Pulmonary artery endothelial cell (primary cell): ENCODE measurements at regions not wholly inside any gene's neighbourhood (a gene's known extent, or its start where the extent isn't known, plus 50 kb on each side); places are given as distances from the start of the nearest gene placed in this dataset.

Experiments used
- DNase-seq: peaks from one replicate; pipeline ENCODE4 v3.0.0-alpha.2; 2011; ENCODE audit warnings: low read depth, low spot score

DNA sequence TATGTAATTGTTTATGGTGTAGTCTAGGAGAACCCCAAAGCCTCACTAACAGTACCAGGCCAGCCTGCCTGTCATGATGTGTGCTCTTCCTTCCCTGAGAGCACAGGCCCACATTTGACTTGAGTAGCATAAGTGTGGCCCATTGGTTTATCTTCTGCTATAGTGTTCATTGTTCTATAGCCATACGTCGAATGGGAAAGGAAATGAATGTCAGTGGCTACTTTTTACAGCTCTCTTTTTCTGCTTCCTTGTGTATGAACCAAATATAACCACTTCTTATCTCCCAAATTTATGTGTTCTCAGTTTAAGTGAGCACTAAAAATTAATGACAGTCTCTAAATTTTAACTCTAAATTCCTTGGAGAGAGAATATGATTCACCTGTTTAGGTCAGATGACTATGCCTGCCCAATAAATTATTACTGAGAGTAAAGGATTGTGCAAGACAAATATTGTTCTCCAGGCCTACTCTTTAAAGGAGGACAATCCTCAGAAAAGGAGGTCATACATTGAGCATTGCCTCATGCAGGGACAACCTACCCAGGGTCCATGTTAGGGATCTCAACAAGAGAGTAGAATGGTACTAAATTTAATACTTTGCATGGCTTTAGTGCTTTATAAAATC is 222.9 kb upstream of the ARHGAP20 start:
- DNase-seq = no peak

DNA sequence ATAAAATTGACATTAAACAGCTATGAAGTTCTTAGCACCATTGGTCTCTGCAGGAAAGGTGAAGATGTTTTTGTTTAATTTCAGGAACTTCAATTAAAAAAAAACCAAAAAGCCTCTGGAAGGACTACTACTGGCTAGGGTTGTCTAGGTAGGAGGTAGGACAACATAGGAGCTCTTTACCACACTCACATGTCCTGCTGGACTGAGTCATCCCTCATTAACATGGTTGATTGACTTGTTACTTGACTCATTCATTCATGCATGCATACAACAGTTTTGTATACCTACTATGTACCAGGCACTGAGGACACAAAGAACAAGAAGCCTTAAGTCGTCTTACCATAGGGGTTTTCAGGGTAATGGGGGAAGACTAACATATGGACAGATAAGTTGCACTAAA is 216.9 kb upstream of the ARHGAP20 start:
- DNase-seq = no peak

DNA sequence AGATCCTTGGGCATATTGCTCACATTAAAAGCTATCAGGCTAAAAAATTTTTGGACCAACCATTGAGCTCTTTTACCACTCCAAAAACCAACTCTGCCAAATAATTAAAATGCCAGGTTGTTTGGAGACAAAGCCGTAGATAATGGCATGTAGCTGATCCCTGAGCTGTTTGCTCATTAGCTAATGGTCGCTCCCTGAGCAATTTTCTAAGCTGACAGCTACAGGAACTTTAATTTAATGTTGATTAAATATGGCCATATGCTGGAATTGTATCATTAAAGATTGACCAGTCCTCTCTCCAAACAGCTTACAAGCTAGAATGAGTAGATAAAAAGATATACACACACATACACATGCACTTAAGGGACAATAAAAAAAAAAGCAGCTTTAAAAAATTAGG is 216.2 kb upstream of the ARHGAP20 start:
- no peak for DNase-seq

DNA sequence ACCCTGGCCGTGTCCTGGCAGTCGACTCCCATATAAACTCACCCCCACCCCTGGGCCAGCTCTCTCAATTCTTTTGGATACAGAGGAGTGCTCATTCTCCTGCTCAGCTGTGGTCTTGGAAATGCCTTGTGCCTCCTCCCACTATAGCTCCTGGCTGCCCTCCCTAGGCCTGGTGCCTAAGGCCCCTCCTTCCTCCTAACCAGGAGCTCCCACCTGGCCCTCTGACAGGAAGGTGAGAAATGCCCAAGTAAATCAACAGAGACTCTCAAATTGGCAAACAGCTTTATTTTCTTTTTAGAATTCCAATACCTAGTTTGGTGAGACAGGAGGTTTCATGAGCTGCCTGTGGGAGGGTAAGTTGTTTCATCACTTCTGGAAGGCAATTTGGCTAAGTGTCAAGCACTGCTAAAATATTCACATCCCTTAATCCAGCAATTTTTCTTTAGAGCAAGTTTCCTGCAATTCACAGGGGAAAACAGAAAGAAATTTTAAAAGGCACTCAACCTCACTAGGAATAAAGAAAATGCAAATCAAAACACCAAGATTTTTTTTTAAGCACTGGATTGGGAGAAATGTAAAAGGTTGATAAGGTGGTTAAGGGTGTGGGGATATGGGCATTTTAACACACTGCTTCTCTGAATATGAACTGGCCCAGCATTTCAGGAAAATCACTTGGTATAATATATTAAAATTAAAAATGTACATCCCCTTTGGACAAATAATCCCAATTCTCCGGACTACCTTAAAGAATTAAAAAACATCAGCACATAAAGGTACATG is 209.7 kb upstream of the ARHGAP20 start:
- DNase-seq = no peak

DNA sequence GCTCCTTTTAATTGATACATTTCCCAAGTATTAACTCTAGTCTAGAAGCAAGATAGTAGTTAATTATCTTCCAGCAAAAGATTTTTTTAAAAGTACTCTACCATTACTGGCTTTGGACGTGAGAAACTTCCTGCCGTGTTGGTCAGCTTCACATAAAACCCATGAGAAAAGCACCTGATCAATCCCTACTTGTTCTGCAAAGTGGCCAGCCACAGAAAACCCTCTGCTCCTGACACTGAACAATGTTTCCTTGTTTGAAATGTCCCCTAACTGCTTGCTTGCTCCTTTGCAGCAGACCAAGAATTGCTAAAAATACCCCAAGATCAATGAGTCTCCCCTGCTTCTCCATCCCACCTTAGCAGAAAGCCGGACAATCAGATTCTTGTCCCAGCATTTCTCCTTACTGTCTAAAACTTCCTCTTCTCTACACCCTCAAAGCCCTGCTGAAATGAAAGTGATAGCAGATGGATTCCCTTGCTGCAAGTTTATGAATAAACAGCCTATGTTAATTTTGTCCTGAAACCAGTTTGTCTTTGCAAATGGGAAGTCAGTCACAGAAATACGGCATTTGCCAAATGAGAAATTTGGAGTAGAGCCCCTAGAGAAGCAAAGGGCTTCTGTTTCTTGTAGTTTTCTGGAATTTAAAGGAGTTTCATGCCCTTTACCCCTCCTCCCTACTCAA is 207.1 kb upstream of the ARHGAP20 start:
- DNase-seq = no peak

DNA sequence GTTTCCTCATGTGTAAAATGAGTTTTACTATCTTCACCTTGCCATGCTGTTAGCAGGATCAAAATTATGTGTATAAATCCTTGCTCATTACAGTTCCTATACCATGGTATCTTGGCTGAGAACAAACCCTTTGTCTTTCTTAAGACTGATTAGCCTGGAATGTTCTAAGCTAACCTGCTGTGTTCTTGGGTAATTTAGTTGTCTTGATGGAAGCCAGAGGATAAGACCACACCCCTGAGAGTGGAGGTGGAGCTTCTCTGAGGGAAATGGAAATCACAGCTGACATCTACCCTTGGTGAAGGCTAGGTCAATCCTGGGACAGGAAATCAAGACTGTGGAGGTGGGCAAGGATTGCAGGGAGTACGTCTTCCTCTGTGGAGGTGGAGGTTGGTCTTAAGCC is 206.1 kb upstream of the ARHGAP20 start:
- DNase-seq = no peak

DNA sequence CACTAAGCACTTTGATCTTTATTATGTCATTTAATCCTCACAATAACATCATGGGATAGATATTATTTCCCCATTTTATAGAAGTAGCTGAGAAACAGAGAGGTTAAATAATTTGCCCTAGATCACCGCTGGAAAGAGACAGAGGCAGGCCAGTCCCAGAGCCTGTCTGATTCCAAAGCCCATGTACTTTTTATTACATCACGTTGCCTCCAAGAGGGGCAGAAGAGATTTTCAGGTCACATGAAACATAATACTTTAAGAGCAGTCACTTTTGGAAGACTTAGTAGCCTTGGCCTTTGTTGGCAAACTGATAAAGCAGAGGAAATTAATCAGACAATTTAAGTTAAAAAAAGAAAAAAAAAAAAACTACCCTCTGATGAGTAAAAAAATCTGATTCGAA is 200.2 kb upstream of the ARHGAP20 start:
- no peak for DNase-seq

DNA sequence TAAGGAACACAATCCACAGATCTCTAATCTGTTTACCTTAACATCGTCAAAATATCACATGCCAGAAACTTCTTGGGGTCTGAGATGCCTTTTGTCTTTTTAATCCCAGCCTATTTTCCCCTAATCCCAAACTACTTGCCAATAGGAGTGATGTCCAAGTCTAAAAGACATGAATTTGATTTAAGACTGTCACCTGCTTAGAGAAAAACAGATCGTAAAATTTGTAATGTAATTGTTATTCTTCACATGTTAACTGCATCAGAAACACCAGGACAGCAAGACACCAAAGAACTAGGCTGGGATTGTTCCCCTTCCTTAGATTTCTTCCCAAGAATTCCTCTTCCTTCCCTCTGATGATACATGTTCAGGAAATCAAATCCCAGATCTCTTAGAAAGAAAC is 198.1 kb upstream of the ARHGAP20 start:
- DNase-seq = no peak

DNA sequence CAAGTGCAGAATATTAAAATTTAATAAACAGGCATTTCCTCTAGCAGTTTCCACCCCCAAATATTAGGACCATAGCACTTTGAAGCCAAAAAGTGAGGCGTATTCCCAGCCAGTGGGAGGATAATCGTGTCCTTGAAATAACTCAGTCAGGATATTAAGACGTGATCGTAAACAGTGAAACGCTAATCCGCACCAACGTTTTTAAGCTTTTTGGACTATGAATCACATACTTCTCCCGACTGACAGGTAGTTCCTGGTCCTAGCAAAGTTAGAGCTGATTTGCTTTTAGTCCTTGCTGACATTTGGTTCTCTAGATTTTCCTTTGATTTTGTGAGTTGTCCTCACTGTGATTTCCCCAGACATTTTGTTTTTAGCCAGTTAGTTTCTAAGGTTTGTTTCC is 197.1 kb upstream of the ARHGAP20 start:
- DNase-seq = no peak

DNA sequence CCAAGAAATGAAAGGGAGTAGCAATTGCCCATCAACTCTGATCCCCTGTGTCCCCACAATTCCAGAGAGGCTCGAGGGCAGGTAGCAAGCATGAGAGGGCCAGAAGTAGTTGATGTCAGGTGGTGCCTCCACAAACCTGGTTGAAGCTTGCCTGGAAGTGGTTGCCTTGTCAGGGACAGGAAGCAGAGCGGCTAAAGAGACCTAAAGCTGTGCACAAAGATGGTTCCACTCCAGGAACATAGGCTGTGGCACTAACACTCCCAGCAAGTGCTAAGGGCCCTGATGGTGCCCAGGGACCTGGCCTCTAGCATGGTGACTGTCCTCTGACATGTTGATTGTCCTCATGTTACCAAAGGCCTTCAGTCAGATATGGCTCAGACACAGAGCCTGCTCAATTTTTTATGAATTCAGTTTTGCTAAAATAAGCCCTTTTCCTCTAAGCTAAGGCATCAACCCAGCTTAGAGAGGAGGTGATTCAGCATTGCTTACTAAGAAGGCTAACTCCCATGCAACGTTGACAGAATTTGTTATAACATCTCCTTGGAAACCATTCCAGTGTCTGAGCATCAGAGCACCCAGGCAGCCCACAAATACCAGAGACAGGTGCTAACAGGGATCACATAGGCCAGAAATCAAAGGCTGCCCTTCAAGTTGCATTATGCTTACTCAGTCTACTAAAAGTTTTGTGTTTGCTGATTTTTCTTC is 196.3 kb upstream of the ARHGAP20 start:
- DNase-seq = no peak

DNA sequence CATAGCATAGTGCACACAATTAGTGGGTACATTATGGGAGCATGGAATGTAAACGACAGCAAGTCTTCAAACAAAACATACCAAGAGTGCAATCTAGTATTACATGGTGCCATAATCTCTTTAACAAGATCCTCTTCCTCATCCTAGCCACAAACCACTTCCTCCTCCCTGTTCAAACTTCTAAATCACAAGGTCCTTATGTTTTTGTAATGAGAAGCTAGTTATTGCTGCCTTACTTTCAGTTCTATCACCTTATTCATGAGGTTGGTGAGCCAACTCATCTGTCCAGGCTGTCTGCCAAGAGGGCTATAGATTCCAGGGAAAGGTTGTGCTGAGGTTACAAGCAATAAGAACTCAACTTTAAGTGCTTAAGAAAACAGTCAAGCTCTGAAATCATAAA is 195.4 kb upstream of the ARHGAP20 start:
- DNase-seq = peak; percentile 10

DNA sequence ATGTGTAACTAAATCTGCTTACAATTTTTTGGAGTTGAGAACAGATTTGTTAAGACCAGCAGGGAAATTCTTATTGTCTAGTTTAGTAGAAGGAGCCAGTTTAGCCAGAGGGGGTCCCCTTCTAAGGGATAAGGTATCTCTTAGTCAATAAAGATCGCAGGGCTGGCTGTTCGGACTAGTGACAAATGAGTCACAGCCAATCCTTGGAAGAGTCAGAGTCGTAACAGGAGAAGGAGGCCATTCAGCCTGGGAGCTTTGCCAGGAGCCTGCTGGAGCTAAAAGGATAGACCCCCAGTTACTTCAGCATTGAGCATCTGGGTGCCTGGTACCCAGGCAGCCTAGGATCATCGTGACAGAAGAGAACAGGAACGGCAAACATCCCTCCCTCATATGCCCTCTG is 191.6 kb upstream of the ARHGAP20 start:
- DNase-seq = no peak

DNA sequence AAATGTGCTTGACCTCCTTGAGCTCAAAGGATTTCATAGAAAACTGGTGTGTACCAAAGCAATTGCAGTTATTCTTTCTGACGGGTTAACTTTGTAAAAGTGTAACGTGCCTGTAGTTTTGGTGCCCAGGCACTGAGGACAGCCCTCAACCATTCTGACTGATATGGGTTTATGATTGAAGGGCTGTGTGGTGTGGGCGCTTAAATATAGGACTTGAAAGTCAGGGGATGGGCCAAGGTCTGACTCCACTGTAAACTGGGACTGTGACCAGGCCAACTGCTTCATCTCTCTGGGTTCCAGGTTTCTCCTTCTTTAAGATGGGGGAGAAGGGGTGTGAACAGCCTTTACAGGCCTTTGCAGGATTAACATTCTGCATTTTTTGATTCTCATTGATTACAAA is 191.1 kb upstream of the ARHGAP20 start:
- DNase-seq = no peak

DNA sequence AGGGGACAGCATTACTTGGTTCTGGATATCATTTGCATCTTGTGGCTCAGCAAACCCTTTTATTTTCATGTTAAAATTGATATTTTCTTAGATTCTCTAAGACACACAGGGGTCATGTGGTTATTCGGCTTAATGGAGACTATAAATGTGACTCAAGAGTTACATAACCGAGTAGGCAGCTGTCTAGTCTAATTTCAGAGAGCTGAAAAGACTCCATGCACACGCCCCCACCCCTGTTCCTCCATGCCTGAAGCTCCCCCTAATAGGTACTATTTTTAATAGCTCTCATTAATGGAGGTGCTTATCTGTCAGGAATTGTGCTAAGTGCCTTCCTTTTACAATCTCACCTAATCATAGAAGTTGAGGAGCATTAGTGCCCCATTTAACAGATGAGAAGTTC is 189.2 kb upstream of the ARHGAP20 start:
- no peak for DNase-seq

DNA sequence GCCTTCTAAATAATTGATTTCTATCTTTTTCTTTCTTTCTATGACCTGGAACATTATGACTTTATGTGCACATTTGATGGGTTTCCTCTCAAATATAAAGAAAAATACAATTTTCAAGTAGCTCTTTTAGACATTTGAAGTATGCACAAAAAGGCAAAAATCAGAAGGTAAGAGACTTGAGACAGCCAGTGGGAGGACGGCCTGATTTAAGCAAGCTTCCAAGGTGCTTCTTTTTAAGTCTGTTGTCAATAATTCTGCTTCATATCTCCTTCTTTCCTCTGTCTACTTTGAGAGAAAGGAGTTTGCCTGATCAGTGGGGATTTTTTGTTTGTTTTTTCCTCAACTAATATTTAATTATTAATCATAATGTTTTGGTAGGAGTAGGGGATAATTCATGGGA is 188.2 kb upstream of the ARHGAP20 start:
- no peak for DNase-seq

DNA sequence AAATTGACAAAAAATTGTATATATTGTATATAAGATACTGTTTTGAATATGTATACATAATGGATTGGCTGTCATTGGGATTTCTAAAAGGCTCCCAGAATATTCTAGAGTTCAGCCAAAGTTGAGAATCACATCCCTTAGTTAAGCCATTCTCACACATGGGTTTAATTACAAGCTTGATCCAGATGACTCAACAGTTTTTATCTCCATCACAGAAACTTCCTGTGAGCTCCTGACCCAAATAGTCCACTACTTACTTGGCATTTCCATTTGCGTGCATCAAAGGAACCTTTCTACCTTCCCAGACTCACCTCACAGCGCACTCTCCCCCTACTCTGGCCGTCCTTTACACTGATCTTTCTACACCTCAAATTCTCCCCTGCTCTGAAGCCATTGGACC is 184.8 kb upstream of the ARHGAP20 start:
- DNase-seq = no peak

DNA sequence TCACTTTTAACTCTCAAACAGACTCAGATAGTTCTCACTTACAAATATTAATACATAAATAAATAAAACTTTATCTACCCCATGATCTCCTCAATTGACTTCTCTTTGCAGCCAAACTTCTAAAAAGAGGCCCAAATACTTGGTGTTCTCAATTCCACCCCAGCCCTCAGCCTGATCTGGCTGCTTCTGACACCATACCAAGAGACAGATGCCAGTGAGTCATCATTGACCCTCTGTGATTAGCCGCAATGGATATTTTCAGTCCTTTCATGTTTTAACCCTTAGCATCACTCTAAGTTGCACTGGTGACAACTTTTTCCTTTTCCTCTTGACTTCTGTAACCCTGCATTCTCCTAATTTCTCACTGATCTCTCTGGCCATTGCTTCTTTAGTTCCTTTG is 184.1 kb upstream of the ARHGAP20 start:
- DNase-seq = no peak

DNA sequence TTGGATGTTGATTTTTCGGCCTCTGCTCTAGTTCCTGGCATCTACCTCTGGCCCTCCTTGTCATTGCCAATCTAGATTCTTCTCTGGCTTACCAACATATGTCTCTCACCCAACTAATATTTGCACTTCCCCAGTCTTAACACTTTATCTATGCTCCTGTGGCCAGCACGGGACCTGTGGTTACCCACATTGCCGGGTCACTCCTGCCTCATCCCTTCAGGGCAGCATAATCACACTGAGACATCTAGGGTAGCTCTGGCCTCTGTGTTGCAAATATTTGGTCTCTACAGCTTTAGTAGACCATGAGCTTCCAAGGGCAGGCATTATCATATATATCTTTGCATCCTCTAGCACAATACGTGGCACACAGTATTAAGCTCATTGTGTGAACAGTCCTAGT is 182.0 kb upstream of the ARHGAP20 start:
- DNase-seq = no peak

DNA sequence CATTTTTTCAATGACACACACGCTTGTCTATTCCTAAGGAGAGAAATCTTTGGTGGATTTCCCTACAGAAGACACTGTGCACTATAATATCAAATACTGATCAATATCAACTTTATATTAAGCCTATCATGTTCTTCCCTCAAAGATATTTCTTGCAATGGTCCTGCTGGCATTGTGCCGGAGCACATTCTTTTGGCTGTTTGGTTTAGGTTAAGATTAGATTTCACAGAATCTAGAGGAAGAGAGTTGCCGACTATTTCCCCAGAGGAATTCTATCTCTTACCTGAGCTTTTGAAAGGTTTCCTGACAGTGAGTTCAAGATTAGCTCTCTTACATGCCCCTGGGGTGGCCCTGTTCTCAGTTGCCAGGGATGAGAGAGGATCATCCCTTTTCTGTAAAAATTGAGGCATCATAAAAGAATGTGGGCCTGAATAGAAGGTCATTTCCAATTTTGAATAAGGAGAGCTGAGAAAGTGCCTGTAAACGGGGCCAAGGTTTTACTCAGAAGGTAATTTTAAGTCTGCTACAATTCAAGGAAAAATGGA is 180.6 kb upstream of the ARHGAP20 start:
- no peak for DNase-seq

DNA sequence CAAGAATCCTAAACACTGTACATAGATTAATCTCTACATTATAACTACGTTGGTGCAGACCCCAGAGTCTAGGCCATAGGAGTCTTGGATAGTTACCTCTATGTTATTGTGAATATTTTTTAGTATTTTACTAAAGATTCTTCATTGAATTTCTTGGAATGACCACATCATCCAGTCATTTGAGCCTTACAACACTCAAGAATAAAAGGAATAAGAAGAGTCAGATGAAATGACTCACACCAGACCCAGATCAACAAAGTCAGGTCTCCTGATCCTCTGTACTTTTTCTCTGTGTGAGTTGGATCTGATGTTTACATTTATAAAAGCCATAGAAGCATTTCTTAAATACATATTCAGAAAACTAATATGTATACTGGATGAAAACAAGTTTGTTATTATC is 179.2 kb upstream of the ARHGAP20 start:
- no peak for DNase-seq

DNA sequence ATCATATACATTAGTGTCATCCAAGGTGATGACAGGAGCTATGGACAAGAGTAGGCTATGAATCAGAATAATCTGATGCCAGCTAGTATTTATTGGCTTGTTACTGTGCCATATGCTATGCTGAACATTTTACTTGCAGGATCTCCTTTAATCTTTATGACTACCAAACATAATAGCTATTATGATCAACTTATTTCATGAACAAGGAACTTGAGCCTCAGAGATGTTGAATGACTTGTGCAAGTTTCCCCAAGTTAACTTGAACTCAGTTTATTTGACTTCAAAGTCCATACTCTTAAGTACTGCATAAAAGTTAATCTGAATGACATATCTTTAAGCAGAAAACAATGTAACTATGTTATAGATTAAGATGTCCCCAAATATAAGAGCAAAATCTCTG is 178.8 kb upstream of the ARHGAP20 start:
- no peak for DNase-seq
